Heart left ventricle (tissue), 16 donors: ENCODE measurements at regions not wholly inside any gene's neighbourhood (a gene's known extent, or its start where the extent isn't known, plus 50 kb on each side); places are given as distances from the start of the nearest gene placed in this dataset.

Experiments
- ATAC-seq, 4 donors: fragments of 200-7000 bp; cut with Tn5 transposase; one replicate each; pipeline ENCODE4 v1.9.1; 2020 to 2022; ENCODE audit warnings: moderate library complexity in 4 of 4, mild to moderate bottlenecking in 3 of 4, moderate number of reproducible peaks in 1 of 4
- DNase-seq, 5 donors: peaks; one replicate each; pipeline ENCODE4 v3.0.0-alpha.2; 2020
- H3K27ac ChIP-seq, 12 donors: fragments of 200-600 bp; sonication (generic) in 4 of 12; one replicate each; pipeline versions ENCODE4 v1.5.0 to v1.8.0; 2016 to 2022; ENCODE audit warnings: mild to moderate bottlenecking in 2 of 12
- H3K27me3 ChIP-seq, 9 donors: fragments of 200-600 bp; sonication (generic) in 2 of 9; one replicate each; pipeline versions ENCODE4 v1.5.1 to v1.8.0; 2016 to 2022; ENCODE audit warnings: mild to moderate bottlenecking in 3 of 9
- H3K36me3 ChIP-seq, 9 donors: fragments of 200-600 bp; sonication (generic) in 2 of 9; one replicate each; pipeline versions ENCODE4 v1.5.0 to v1.8.0; 2018 to 2022; ENCODE audit warnings: mild to moderate bottlenecking in 2 of 9
- H3K4me1 ChIP-seq, 12 donors: fragments of 200-600 bp; sonication (generic) in 4 of 12; one replicate each; pipeline versions ENCODE4 v1.5.0 to v1.8.0; 2016 to 2022; ENCODE audit warnings: mild to moderate bottlenecking in 3 of 12
- H3K4me3 ChIP-seq, 12 donors: fragments of 200-600 bp; sonication (generic) in 4 of 12; one replicate each; pipeline versions ENCODE4 v1.5.0 to v1.8.0; 2017 to 2022; ENCODE audit warnings: mild to moderate bottlenecking in 9 of 12, moderate library complexity in 4 of 12
- H3K9me3 ChIP-seq, 12 donors: fragments of 200-600 bp; sonication (generic) in 4 of 12; one replicate each; pipeline versions ENCODE4 v1.5.0 to v1.8.0; 2016 to 2022; ENCODE audit warnings: mild to moderate bottlenecking in 1 of 12
- CTCF ChIP-seq, 12 donors: fragments of 200-600 bp; sonication (generic) in 4 of 12; IDR thresholded peaks; one replicate each; pipeline versions ENCODE4 v1.5.0 to v1.8.0; 2018 to 2022; ENCODE audit warnings: antibody characterized with exemption in 12 of 12, mild to moderate bottlenecking in 5 of 12
- POLR2A ChIP-seq, 2 donors: fragments of 450-650 bp; IDR thresholded peaks; one replicate each; pipeline ENCODE4 v1.6.1; 2017; ENCODE audit warnings: antibody characterized with exemption in 2 of 2, mild to moderate bottlenecking in 2 of 2, moderate library complexity in 2 of 2
- WGBS, 4 donors: extraction: QIAGEN DNeasy Blood & Tissue Kit in 2 of 4; methylation state at CpG; one replicate each; pipeline versions ENCODE4 v1.1.5 to v1.1.7; 2013 to 2018; 5-methylcytosine and 5-hydroxymethylcytosine counted together
- intact Hi-C, 10 donors: fragments of 100-400 bp; cut with DNase I; formaldehyde crosslinking; loops; one replicate each; pipeline versions ENCODE4 v1.11.1 to v1.14.2; 2022
- microRNA-seq, 4 donors: library from miRNA; unstranded; fragments of <30 nt; microRNA quantifications; one replicate each; pipeline versions ENCODE4 to v1.2.0, GENCODE V29; 2017 to 2020
- donor health status: ischemic (EF 13 %, LVEDD 7.1; RV severe dilation, severe dysfunction).
- donor health status: healthy with polysubstance abuse.
- donor health status: DM: no; HTN: yes; CAD: no.
- donor health status: DM: no; HTN: no; CAD: no.
- donor health status: ischemic (EF 25% LVEDD 6.9; RV normal size, moderate dysfunction).
- donor health status: ischemic (EF 25% LVEDD 5.7; RV mildly dilated, moderate dysfunction).
- donor health status: healthy.
- donor health status: DM: yes; HTN: yes; CAD: no.
- donor health status: ischemic (EF 35%, LVEDD 5.7; RV mildly dilated, moderate dysfunction).
- donor health status: nonischemic (EF 11% LVEDD 7.7; RV severe dilation, severe dysfunction).
- donor health status: DM: yes; HTN: yes; CAD: no.
- donor health status: PGD.
- donor health status: ischemic (EF 29% LVEDD 5.4; RV normal size, mild dysfunction).
- donor health status: nonischemic (EF 23%, LVEDD 6.1; RV moderate dilation, normal function).

DNA sequence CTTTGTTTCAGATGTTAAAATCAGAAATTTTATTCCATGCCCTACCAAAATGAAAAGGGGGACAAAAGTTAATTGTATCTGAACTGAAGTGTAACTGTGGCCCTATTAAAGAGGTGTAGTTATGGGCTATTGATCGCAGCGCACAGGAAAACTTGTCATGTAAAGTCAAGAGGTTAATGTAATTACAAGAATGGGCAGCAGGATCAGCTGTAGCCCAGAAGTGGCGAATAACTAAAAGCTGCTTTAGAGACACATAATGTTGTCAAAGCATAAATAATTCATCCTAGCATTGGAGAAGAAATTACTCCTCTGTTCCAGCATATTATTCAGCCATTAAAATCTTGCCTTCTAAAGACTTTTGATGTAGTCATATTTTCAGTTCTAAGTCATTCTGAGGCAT lies 211.8 kb downstream of the EPHA4 start:
- Histone ChIP-seq H3K4me1 (peaks cover 0 to 3% (median 0%) of the 10 kb centered on the region in 12 donors), H3K36me3 (no peaks in the 10 kb centered on the region), H3K9me3 (no peaks in the 10 kb centered on the region), H3K27me3 (no peaks in the 10 kb centered on the region), H3K4me3 (no peak overlapping the region), H3K27ac (no peak overlapping the region)
- no peak for DNase-seq
- no peak for TF ChIP-seq CTCF (IDR thresholded peaks at IDR 0.05)
- no peak for TF ChIP-seq POLR2A (IDR thresholded peaks at IDR 0.05)
- intact Hi-C loops: no loop called here
- 94 to 100% (median 97%) methylated on average over 3 of the region's 3 CpGs for WGBS, 4 donors
- ATAC-seq: no peak

- H3K4me1 ChIP-seq: peaks cover 0 to under 1% (median 0%) of the 10 kb centered on the region in 12 donors
- no peaks in the 10 kb centered on the region for H3K36me3 ChIP-seq
- no peak for TF ChIP-seq POLR2A (IDR thresholded peaks at IDR 0.05)
- no peak for TF ChIP-seq CTCF (IDR thresholded peaks at IDR 0.05)
- intact Hi-C loops: no loop called here
- DNase-seq (no peak), ATAC-seq (no peak)
- H3K27ac ChIP-seq: no peak overlapping the region
- H3K9me3 ChIP-seq: no peaks in the 10 kb centered on the region
- WGBS, 4 donors: 74 to 84% (median 76%) methylated on average over 6 of the region's 6 CpGs
- H3K27me3 ChIP-seq: no peaks in the 10 kb centered on the region
- H3K4me3 ChIP-seq: no peak overlapping the region
Observed at GRCh38 chr2:221360742-221361141, 211.4 kb downstream of the EPHA4 start.

DNA sequence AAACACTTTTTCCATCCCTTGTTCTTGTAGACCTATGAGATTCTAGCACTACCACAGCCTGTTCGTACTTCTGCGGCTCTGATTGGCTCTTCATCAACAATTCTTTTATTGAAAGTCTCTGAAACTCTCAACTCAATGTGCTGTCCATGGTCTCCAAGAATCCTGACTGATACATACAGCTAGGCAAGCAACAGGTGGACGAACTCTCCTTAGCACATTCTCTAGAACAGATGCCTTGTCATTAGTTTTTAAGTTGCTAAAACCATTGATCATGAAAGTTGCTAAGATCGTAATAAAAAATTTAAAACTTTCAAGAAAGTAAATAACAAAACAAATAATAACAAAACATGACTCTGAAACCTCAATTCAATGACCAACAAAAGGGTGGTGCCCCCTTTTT lies 210.5 kb downstream of the EPHA4 start:
- Histone ChIP-seq H3K27me3 (no peaks in the 10 kb centered on the region), H3K36me3 (no peaks in the 10 kb centered on the region), H3K27ac (no peak overlapping the region), H3K4me1 (no peaks in the 10 kb centered on the region), H3K9me3 (no peaks in the 10 kb centered on the region), H3K4me3 (no peak overlapping the region)
- TF ChIP-seq CTCF (IDR thresholded peaks at IDR 0.05): no peak
- no peak for TF ChIP-seq POLR2A (IDR thresholded peaks at IDR 0.05)
- intact Hi-C loops: no loop called here
- no peak for DNase-seq
- no peak for ATAC-seq
- 87 to 97% (median 95%) methylated on average over 4 of the region's 4 CpGs for WGBS, 4 donors

GRCh38 chr2:221364672-221365071 lies 207.4 kb downstream of the EPHA4 start:
- intact Hi-C loops: no loop called here

More at GRCh38 chr2:221364672-221365071, 207.4 kb downstream of the EPHA4 start:
- Histone ChIP-seq H3K4me3 (no peak overlapping the region), H3K36me3 (no peaks in the 10 kb centered on the region), H3K4me1 (peaks cover 0 to 1% (median 0%) of the 10 kb centered on the region in 12 donors), H3K27ac (no peak overlapping the region), H3K9me3 (no peaks in the 10 kb centered on the region), H3K27me3 (no peaks in the 10 kb centered on the region)
- ATAC-seq (no peak), DNase-seq (no peak)
- TF ChIP-seq CTCF (IDR thresholded peaks at IDR 0.05): no peak
- WGBS, 4 donors: 74 to 96% (median 90%) methylated on average over 3 of the region's 3 CpGs

Small RNA genes lying in the stretch of these regions (microRNA-seq; reads per million reads assigned to microRNA genes)
- gene MIR4268: 0 reads per million in 4 donors
